Gastroesophageal sphincter (tissue), 3 donors: ENCODE measurements at regions not wholly inside any gene's neighbourhood (a gene's known extent, or its start where the extent isn't known, plus 50 kb on each side); places are given as distances from the start of the nearest gene placed in this dataset.

ENCODE experiments used
- CTCF ChIP-seq, 4 experiments: fragments of 200-600 bp in 2 of 4; fragments of 450-650 bp in 2 of 4; sonication (generic) in 1 of 4; IDR thresholded peaks; one replicate each; pipeline ENCODE4 v1.5.1; 2017 to 2019; ENCODE audit warnings: antibody characterized with exemption in 4 of 4, mild to moderate bottlenecking in 2 of 4, moderate library complexity in 2 of 4
- POLR2A ChIP-seq, 2 donors: fragments of 450-650 bp; IDR thresholded peaks; one replicate each; pipeline ENCODE4 v1.6.1; 2017; ENCODE audit warnings: antibody characterized with exemption in 2 of 2, mild to moderate bottlenecking in 2 of 2, moderate library complexity in 1 of 2
- POLR2AphosphoS5 ChIP-seq: sonication (generic); formaldehyde crosslinking; IDR thresholded peaks from one replicate; pipeline ENCODE4 v1.6.1; 2017; ENCODE audit warnings: antibody characterized with exemption

DNA sequence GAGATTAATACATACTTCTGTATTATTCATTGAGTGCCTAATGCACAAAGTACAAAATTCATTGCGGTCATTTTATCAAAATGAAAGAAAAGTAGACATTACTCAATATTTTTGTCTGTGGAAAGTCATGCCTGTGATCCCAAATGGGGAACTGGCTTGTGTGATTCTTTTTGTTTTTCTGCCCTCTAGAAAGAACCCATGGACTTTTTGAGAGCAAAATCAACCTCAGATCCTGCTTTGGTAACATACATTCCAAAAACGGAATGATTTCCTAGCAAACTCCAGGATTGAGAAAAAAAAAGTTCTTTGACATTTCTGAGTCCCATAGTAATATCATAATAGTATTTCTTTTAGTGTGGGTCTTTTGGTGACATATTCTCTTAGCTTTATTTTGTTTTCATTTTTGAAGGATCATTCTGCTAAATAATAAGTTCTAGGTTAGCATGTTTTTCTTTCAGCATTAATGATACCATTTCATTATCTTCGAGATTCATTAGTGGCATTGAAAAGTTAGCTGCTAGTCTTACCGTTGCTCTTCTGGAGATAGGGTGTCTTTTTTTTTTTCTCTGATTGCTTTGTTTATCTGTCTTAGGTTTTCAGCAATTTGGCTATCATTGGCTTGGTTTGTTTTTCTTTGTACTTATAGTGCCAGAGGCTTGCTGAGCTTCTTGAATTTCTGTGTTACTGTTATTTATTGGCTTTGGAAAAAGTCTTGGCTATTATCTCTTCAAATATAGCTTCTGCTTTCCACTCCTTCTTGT is 102.4 kb upstream of the CSNK1A1L start:
- TF ChIP-seq CTCF (IDR thresholded peaks at IDR 0.05) (no peak), POLR2AphosphoS5 (no peak), POLR2A (IDR thresholded peaks at IDR 0.05) (no peak)
